ENCODE measurements at regions not wholly inside any gene's neighbourhood (a gene's known extent, or its start where the extent isn't known, plus 50 kb on each side); places are given as distances from the start of the nearest gene placed in this dataset.

- TF ChIP-seq, protein P1, sequence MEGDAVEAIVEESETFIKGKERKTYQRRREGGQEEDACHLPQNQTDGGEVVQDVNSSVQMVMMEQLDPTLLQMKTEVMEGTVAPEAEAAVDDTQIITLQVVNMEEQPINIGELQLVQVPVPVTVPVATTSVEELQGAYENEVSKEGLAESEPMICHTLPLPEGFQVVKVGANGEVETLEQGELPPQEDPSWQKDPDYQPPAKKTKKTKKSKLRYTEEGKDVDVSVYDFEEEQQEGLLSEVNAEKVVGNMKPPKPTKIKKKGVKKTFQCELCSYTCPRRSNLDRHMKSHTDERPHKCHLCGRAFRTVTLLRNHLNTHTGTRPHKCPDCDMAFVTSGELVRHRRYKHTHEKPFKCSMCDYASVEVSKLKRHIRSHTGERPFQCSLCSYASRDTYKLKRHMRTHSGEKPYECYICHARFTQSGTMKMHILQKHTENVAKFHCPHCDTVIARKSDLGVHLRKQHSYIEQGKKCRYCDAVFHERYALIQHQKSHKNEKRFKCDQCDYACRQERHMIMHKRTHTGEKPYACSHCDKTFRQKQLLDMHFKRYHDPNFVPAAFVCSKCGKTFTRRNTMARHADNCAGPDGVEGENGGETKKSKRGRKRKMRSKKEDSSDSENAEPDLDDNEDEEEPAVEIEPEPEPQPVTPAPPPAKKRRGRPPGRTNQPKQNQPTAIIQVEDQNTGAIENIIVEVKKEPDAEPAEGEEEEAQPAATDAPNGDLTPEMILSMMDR (conservative IDR thresholded peaks at IDR 0.05; ENCODE audit: low read depth, low read length) = no peak
- TF ChIP-seq EZH2 (IDR thresholded peaks at IDR 0.05; ENCODE audit: borderline replicate concordance, low read depth, low read length, poor library complexity, severe bottlenecking) = no peak
Observed at GRCh38 chr20:58000861-58001260, 227.6 kb downstream of the ANKRD60 start.
